PC-3 (cell line): ENCODE measurements at regions not wholly inside any gene's neighbourhood (a gene's known extent, or its start where the extent isn't known, plus 50 kb on each side); places are given as distances from the start of the nearest gene placed in this dataset.

Experiments used
- CTCF ChIP-seq: fragments of 300-600 bp; sonication (generic); conservative IDR thresholded peaks from 2 replicates; pipeline ENCODE4 v1.5.1; 2017; ENCODE audit warnings: antibody characterized with exemption, low read depth, mild to moderate bottlenecking, low read length
- EZH2 ChIP-seq: fragments of 300-600 bp; sonication (generic); IDR thresholded peaks from one replicate; pipeline ENCODE4 v1.6.1; 2017; ENCODE audit warnings: antibody characterized with exemption, mild to moderate bottlenecking, low read length; ENCODE audit not compliant: unreplicated experiment
- EZH2phosphoT487 ChIP-seq: fragments of 300-600 bp; sonication (generic); IDR thresholded peaks from 2 replicates; pipeline ENCODE4 v1.6.1; 2018; ENCODE audit warnings: mild to moderate bottlenecking, antibody characterized with exemption, low read length, borderline replicate concordance

- TF ChIP-seq CTCF (no peak), EZH2 (no peak), EZH2phosphoT487 (no peak)
Measured at GRCh38 chr15:94924057-94924456, 692.7 kb downstream of the MCTP2 start.
